NCI-H2081 (cell line): ENCODE measurements at regions not wholly inside any gene's neighbourhood (a gene's known extent, or its start where the extent isn't known, plus 50 kb on each side); places are given as distances from the start of the nearest gene placed in this dataset.

Source experiments
- DNase-seq, 2 experiments: peaks; one replicate each; lab custom pipeline; 2025; lab: John Stamatoyannopoulos, UW

GRCh38 chr6:95142661-95143335, 434.5 kb upstream of the MANEA start:
- DNase-seq = no peak

DNA sequence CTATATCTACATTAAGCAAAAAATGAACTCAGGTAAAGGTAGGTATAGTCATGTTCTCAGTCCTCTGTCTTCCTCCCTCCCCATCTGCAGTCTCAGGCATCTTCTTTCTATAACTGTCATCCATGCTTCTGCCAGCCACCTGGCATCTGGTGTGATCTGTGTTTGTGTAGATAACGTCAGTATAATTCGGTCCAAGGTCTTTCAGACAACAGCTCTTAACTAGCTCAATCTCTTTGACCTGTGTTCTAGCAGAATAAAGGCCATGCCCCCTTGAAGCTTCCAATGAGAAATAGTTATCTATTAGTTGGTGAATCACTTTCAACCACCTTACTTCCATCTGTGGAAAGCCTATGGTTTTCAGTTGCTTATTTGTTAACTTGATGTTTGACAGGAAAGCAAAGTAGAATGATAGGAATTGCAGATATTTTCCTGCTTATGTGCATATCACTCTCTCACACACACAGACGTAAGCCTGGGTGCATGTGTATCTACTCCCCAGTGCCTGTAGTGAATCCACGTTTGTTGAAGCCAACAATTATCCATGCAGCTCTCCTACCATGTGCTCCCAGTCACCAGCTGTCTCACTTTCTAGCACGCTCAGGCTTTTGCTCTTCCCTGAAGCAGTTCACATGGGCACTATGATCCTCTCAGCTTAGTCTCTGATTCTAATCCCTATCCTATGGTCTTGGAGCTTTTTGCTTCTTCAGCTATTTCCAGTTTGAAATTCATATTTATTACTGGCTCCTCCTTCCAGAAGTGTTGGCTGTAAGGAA, 433.7 kb upstream of the MANEA start:
- DNase-seq = no peak

DNA sequence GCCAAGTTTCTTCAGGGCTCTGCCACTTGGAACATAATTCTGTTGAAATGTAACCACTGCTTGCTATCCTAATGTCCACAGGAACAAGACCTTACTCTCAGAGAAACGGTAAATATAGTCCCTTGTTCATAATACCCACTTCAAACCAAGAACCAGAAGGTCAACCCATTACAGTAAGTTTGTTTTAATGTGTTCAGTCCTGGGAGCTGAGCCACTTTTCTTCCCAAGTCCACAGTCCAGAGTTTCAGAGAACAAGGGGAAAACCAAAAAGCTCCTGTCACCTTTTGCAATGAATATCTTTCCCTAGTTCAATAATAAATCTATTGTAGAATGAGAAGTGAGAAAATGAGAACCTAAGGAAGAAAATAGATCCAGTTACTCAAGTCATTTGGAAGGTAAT, 431.9 kb upstream of the MANEA start:
- DNase-seq = no peak

DNA sequence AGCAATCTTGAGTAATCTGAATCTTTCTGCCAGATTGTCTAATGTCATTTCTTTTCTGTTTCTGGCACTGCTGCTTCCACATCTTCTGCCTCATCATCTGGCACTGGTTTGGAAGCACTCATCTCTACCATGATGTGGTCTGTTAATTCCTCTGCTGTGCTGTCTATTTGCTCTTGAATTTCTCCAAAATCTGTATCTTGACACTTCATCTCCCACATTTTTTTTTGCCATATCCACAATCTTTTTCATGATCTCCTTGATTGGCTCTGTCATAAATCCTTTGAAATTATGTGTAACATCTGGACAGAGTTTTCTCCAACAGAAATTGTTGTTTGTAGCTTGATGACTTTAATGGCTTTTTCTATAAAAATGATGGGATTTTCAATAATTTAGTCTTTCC, 417.8 kb upstream of the MANEA start:
- DNase-seq = no peak

DNA sequence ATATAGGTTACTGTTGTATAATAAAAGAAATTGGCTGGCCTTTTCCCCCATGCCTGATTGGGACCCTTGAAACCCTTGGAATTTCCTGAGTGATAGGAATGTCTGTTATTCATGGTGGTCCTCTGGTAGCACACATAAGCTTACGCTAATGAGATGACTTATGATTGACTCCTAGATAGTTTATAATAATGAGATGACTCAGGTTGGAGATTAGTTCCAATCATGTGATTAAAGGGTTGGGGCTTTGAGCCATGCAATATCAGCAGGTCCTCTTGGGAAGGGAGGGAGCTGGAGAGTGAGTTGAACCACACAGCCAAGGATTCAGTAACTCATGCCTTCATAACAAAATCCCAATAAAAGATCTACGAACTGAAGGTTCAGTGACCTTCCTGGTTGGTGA, 407.6 kb upstream of the MANEA start:
- DNase-seq = no peak

GRCh38 chr6:95175927-95176675, 401.2 kb upstream of the MANEA start:
- DNase-seq = peak in 1 of 2 experiments; percentile 15

GRCh38 chr6:95185874-95186273, 391.5 kb upstream of the MANEA start:
- DNase-seq = peak in 1 of 2 experiments; percentile 19

- DNase-seq = no peak
Measured at GRCh38 chr6:95186710-95187109, 390.6 kb upstream of the MANEA start.

DNA sequence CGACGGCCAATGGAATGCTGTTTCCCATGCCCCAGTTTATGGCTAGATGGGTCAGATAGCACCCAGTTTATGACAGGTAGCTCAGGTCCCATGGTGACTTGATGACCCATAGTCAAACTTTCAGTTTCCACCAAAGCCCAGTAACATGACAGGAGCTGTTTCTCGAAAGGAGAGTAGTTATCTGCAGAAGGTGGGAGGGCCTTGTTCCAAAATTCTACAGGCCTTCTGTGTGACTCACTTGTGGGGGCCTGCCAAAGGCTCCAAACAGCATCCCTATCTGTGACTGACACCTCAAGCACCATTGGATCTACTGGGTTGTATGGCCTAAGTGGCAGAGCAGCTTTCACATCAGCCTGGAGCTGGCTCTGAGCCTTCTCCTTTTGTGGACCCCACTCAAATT, 379.7 kb upstream of the MANEA start:
- DNase-seq = no peak

DNA sequence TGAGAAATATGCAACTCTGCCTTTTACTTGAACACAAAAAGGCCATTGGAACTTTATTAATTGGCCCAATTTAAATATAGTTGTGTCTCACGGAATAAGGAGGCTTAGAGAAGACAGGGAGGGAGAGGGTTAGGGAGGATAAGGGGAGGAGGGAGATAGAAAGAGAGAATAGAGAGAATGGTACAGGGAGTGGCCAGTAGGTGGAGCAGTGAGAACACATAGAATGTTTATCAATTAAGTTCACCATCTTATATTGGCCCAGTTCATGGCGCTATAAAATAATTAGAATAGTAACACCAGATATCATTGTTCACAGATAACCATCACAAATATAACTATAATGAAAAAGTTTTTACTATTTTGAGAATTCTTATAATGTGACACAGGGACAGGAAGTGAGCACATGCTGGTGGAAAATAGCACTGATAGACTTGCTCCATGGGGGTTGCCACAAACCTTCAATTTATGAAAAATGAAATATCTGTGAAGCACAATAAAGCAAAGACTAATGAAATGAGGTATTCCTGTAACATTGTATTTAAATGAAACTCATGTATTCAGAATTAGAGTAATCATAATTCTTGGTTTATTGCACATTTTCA, 374.1 kb upstream of the MANEA start:
- DNase-seq = peak; percentile 54 to 64

DNA sequence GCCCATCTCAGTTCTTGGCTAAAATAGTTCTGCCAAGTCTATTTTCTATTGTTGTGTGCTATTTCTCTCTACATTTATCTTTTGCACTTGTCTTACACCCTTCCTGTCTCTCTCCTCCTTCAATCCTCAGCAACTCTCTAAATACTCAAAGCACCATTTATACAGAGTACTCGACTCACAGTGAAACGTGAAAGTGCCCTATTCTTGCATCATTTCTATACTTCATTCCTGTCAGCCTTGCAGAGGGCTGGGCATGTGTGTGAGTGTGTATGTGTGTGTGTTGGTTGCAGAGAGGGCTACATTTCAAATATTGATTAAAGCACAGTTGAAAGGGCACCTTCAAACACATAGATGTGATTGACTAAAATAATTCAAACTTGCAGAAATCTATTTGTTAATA, 373.2 kb upstream of the MANEA start:
- no peak for DNase-seq

GRCh38 chr6:95208621-95209020, 368.7 kb upstream of the MANEA start:
- DNase-seq = no peak

DNA sequence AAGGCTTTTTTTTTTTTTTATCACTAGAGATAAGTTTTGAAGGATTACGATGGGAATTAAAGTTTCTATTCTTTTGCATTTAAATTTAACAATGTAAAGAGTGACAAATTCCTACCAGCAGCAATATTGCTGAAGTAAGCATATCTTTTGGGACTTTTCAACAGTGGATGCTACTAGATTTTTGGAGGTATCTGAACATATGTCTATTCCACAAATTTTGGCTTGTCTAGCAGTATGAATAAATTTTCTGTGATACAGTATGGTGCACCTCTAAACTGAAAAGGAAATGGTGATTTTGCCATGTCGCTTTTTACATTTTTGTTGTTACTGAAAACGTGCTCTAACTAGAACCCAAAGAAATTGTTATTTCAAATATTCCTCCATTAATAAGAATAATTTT, 368.3 kb upstream of the MANEA start:
- DNase-seq = no peak

DNA sequence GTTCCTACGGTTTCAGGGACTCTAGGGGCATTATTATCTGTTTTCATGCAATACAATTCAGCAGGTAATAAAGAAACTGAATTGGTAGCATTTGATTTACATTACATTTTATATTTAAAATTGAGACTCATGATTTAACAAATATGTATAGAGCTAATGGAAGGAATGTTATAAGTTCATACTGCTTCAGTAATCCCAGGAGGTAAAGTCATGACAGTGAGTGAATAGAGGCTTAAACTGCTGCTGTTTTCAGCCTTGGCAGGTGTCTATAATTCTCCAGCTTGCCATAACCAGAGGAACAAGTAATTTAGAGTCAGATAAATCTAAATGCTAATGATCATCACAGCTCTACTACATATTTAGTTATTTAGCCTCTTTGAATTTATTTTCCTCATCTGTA, 360.8 kb upstream of the MANEA start:
- no peak for DNase-seq

DNA sequence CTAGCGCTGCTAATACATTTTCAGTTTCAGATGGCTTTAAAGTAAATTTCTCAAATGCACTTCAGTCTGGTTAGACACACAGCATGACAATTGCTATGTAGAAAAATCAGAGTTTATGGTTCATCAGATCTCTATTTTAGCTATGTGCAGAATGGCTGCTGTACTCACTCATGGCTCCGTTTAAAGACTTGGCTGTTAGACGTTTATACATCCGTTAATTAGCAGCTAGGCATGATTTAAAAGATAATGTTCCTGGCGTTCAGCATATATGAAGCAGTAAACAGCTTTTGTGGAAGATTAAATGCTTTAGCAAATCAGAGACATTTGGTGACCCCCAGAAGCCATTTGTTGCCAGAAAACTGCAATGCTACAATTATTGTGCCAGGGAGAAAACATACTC, 350.0 kb upstream of the MANEA start:
- DNase-seq = peak; percentile 9 to 43

DNA sequence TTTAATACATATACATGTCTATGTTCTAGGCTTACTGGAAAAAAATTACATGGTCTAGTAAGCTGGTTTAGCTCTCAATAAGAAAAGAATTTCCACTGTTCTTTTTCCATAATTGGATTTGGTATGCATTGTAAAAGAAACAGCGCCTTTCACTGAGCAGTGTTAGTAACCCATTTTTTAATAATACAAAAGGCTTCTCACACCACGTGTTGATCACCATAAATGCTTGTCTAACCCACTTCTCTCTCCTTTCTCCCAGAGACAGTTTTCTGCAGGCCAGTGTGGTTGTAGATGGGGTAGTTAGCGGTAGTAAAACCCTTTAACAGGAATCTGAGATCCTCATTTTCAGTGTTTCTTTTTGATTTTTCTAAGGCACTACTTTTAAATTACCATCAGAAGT, 348.7 kb upstream of the MANEA start:
- DNase-seq = no peak

- DNase-seq = no peak
Measured at GRCh38 chr6:95230071-95230740, 347.1 kb upstream of the MANEA start.

DNA sequence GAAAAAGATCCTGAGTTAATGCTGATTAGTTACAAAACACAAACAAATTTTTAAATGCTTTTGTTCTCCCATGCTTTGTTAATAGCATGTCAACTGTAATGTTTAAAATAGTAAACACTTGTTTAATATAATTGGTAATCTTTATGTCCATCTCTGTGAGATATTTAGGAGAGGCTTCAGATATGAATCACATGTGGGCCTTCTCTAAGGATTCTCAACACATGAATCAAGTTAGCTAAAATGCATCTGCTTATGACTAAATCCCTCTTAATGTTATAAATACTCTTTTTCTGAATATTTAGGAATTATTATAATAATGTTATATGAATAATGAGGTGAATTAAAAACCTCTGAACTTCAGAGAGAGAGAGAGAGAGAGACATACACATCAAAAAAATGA, 345.9 kb upstream of the MANEA start:
- no peak for DNase-seq

DNA sequence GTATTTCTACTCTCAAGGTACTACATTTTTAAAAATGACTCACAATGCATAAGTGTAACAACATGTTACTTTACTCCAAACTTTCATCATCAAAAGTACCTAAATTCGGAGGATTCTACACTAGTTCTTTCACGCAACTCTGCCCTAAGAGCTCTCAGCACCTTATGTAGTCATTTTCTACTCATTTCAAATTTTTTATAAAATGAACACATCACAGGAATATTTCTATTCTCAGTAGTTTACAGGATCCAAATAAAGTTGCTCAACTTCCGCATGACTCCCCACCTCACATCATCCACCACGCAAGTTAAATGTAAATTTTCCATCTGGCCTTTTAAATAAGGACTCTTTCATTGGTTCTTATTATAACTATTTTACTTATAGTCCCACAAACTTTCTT, 344.9 kb upstream of the MANEA start:
- DNase-seq = no peak

DNA sequence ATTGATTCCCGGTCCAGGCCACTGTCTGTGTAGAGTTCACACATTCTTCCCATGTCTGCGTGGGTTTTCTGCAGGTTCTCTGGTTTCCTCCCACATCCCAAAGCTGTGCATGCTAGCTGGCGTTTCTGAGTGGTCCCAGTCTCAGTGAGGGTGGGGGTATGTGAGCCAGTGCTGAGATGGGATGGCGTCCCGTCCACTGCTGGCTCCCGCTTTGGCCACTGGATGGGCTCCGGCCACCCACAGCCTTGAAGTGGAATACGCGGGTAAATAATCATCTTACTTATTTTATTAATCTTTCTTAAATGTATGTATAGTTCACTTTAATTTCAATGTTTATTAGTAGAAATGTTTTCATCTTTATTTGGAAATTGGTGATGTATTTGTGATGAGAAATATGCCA, 343.5 kb upstream of the MANEA start:
- no peak for DNase-seq

DNA sequence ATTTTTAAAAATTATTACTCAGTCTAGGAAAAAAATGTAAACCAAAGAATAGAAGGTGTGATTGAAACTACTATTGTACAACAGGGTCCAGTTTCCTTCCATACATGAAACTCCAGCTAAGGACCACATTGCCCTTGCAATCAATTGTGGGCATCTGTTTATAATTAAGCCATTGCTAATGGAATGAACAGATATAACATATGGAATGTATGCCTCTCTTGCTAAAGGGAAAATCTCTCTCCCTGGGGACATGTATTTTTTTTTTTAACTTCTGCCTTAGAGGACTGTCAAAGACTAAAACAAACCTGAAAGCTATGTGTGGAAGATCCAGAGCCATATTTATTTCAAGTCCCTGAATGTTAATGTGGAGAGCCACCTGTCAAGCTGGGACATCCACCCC, 336.8 kb upstream of the MANEA start:
- no peak for DNase-seq

DNA sequence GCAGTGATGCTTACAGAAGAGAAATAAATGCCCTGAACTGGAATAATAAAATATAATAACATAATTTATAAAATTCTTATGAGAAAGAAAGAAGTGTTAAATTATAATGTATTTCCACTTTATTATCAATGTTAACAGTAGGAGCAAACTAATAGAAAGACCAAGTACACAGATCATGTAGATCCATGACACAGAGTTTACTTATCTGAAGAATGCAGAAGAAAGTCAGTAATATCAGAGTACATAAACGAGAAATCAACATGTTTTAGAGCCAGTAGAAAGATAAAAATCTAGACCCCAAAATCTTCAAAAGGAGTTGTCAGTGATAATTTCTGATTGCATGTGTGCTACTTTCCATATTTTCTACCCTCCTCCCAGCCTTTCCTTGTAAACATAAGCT, 334.8 kb upstream of the MANEA start:
- DNase-seq = no peak
